GM18519 (cell line): ENCODE measurements at regions not wholly inside any gene's neighbourhood (a gene's known extent, or its start where the extent isn't known, plus 50 kb on each side); places are given as distances from the start of the nearest gene placed in this dataset.
"Not testable (repeated sequence)": the region's sequence is repeated elsewhere in the genome, so short reads cannot be mapped to it uniquely, and the experiment has no call there.

ENCODE experiments used
- ATAC-seq: cut with Tn5 transposase; IDR thresholded peaks from one replicate; pipeline ENCODE4 v1.9.1; 2021; ENCODE audit warnings: mild to moderate bottlenecking, moderate library complexity; ENCODE audit not compliant: unreplicated experiment, low FRiP score

DNA sequence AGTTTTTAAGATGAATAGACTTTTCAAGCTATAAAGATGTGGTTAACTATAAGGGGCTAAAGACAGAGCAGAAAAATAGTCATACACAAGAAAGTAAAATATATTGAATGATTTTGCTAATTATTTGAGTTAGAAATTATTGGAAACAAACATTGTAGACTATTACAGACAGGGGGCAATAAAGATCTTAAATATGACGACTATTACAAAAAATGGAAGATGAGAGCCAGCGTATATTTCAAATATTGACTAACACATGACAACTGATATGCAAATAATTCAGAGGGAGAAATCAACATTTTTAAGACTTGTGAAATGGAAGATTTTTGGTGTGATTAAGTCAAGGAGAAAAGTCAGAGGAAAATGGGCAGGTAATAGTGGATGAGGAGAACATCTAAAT lies 520.2 kb upstream of the NUDT12 start:
- no peak for ATAC-seq

DNA sequence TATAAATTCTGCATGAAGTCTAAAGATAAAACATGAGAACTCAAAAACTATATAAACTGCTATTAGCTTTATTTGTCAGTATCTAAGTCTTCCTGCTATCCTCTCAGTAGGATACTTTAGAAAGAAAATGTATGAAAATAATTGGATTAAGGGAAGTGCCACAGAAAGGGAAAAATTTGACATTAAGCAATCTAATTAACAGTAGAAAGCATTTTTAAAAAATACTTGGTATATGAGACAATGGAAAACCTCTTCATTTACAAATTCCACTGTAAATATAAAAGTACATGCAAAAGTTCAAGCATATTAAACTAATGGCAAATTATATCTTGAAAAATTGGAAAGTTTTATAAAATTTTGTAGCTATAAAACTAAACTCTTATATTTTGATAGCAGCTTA lies 518.6 kb upstream of the NUDT12 start:
- no peak for ATAC-seq

DNA sequence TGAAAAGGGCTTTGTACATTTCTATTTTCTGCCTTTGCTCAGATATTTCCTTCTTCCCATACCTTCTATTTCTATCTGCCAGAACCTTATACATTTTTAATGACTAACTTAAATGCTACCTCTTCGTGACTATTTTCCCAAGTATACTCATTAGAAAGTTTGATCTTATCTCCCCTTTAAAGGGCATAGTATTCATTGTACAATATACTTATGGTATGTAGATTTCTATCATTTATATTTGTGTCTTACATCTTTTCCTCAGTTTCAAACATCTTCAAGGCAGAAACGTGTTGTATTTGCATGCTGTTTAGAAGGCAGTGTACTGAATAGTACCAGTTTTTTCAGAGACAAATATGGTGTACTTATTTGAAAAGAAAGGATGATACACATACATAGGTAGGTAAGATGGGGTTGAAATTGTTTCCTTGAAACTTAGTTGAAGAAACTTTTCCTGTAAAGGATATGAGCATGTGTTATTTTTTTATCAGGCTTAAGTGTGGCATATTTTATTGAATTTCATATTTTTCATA lies 518.1 kb upstream of the NUDT12 start:
- ATAC-seq = no peak

DNA sequence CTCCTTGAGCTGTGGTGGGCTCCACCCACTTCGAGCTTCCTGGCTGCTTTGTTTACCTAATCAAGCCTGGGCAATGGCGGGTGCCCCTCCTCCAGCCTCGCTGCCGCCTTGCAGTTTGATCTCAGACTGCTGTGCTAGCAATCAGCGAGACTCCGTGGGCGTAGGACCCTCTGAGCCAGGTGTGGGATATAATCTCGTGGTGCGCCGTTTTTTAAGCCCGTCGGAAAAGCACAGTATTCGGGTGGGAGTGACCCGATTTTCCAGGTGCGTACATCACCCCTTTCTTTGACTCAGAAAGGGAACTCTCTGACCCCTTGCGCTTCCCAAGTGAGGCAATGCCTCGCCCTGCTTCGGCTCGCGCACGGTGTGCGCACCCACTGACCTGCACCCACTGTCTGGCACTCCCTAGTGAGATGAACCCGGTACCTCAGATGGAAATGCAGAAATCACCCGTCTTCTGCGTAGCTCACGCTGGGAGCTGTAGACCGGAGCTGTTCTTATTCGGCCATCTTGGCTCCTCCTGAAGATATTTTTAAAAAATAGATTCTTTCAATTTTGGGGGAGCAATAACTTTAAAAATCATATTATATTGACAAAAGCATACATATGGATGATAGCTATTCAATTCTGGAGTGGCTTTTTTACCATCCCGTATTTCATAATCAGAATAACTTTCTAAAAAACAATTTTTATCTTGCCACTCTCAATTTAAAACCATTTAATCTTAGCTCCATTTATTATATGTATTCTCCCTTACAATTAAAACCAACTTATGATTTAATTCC lies 517.5 kb upstream of the NUDT12 start:
- ATAC-seq = not testable (repeated sequence)

DNA sequence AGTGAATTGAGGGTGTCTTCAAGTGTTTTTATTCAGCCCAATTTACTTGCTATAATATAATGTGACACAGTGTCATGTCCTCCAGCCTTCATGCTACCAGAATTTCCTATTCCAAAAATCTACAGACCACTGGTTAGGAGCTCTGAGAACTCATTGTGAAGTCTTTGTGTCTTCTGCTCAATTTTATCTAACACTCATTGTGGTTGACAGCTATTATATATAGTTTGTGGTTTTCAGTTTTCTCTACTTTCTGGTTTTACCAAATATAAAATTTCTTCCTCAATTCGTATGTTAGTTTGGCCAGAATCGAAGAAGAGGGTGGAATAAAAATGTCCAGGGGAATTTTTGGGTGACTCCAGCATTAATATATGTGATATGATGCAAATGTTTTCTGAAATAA lies 509.3 kb upstream of the NUDT12 start:
- ATAC-seq = no peak

DNA sequence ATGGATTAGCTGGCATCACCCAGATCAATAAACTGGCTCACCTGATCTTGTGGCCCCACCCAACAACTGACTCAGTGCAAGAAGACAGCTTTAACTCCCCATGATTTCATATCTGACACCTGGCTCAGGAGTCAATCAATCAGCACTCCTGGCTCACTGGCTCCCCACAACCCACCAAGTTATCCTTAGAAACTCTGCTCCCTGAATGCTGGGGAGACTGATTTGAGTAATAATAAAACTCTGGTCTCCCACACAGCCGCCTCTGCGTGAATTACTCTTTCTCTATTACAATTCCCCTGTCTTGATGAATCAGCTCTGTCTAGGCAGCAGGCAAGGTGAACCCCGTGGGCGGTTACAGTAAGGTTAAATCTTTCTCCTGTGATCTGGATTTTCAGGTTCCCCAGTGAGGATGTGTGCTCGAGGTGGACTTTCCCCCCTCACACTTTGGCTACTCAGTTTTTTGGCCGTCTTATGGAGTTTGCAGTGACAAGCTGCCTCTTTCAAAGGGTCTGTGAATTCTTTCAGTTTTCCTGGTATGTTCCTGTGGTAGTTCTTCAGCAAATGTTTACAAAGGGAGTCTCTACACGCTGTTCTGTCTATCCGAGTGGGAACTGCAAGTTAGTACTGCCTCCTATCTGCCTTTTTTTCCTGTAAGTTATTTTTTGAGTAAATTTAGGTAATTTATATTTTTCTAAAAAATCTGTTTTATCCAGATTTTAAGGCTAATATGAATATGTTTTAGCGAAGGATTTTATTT lies 500.2 kb upstream of the NUDT12 start:
- ATAC-seq = no peak

DNA sequence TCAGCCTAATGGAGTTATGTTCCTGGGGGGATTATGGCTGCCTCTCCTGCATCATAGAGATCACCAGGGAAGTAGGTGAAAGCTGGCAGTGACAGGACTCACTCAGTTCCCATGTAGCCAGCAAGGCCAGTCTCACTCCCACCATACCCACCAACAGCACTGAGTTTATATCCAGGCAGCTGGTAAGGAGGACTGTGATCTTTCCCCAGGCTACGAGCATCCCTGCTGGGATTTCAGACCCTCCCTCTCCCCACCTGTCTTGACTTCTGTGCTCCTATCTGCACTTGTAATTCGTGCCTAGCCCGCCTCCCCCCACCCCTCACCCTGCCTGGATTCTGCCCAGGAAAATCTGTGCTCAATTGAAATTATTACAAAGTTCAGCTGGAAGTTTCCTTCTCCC lies 499.1 kb upstream of the NUDT12 start:
- ATAC-seq = no peak

DNA sequence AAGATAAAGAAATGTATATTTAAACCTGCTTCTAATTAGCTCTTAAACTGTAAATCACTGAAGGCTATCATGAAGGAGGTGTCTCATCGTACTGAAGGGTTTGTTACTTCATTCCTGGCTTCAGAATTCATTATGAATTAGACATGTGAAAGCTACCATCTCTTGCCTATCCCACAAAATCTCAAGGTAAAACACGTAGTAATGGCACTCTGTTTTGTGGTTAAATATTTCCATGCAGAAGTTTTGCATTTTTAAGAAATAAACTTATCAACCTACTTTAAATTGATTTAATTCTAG lies 490.7 kb upstream of the NUDT12 start:
- no peak for ATAC-seq

DNA sequence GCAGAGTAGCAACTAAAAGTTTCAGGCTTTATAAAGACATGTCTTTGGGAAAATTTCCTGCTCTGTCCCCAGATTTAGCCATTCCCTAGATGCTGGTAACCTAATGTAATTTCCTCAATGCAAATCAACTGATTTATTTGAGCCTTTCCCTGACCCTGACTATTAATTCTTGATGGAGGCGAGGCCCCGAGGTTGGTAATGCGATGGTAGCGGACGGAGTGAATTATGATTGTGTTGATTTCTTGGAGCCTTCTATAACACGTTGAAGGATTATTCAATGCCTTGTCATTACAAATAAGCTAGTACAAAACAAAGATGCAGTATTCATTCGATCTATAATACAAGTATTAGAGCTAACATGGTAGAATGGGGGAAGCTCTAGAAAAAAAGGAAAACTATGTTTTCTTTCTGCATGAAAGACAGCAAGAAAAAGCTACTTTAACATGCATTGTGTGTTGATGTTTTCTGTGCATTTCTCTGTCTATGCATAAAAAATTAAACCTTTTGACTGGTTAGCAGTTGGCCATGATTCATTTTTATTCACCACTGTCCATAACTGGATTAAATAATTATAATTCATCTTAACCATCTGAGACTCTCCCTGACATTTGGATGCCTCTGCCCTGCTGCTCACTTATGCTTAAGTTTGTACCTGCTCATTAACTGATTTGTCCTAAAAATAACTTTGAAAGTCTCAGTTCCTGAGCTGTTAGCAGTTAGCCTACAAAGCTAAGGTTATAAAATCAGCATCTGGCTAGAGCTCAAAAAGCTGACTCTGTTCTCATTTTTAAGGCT lies 490.2 kb upstream of the NUDT12 start:
- no peak for ATAC-seq

DNA sequence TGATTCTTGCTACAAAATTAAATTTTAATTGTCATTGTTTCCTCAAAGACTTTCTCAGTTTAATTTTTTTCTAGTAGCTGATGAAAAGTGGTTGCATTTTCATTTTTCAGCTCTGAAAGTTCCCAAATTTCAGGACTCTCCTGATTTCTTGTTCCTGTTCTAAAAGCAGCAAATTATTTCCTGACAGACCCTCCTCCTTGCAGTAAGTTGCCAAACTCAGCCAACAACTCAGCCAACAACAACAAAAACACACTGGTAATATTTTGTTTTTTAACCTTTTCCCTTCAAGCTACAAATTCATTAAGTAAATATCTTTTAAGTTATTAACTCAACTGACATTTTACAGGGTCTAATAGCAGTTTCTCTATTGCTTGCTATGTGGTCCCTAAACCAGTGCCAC lies 487.8 kb upstream of the NUDT12 start:
- no peak for ATAC-seq

DNA sequence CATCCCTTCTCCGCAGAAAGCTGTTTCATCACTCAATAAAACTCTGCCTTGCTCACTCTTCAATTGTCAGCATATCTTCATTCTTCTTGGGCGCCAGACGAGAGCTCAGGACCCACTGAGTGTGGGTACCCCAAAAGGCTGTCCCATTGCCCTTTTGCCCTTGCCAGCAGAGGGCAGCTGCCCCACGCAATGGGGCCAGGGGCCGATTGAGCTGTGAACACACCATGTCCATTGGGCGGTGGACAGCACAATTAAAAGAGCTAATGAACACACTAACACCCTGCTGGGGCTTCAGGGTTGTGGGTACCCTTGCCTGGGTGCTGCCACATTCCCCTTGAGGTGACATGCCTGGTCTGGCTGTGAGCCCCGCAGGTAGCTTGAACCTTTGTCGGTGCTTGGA lies 487.2 kb upstream of the NUDT12 start:
- ATAC-seq = no peak

DNA sequence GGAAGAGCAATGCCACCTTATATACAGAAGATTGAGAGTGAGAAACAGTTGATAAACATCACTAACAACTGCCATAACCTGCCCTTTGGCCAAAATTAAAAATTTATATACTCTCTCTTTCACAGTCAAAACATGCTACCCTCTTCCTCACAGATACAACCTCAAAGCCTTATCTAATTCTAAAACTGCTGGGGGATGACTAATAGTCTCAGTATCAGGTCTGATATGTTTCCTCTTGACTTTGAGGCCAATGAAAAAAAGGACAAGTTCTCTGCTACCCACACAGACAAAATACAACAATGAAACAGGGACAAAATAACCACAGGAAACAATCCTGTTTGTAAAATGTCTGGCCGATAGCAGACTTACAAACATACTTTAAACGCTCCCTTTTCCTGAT lies 485.6 kb upstream of the NUDT12 start:
- no peak for ATAC-seq

DNA sequence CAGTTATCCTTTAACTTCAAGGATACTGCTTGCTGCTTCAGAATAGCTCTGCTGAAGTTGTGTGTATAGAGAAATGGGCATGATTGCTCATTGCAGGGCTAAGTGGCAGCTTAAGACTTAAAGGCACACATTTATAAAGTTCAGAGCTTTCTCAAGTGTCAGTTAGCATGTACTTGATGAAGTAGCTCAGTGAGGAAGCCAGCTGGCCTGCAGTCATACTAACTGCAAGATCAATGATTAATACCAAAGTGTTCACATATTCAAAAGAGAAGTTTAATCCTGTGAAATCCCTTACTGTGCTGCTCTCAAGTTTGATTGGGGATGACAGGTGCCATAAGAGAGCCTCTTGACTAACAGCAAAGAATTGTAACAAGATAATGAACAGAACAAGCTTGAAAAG lies 483.4 kb upstream of the NUDT12 start:
- no peak for ATAC-seq

DNA sequence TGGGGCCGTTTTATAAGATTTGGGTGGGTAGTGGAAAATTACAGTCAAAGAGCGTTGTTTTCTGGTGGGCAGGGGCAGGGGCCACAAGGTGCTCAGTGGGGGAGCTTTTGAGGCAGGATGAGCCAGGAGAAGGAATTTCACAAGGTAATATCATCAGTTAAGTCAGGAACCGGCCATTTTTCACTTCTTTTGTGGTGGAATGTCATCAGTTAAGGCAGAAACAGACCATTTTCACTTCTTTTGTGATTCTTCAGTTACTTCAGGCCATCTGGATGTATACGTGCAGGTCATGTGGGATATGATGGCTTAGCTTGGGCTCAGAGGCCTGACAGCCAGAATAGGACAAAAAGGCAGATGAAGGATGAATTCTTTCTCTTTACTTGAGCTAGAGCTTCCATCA lies 477.3 kb upstream of the NUDT12 start:
- not testable (repeated sequence) for ATAC-seq

DNA sequence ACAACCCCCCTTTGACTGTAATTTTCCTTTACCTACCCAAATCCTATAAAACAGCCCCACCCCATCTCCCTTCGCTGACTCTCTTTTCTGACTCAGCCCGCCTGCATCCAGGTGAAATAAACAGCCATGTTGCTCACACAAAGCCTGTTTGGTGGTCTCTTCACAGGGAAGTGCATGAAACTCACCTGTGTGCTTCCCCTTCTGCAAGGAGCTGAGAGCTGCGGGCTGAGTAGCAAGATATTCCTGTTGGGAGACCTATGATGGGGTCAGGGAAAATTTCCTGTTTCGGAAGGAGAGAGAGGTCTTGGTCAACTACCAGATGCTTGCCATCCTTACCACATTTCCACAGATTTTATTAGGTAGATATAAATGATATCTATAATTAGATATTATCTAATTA lies 474.5 kb upstream of the NUDT12 start:
- not testable (repeated sequence) for ATAC-seq

DNA sequence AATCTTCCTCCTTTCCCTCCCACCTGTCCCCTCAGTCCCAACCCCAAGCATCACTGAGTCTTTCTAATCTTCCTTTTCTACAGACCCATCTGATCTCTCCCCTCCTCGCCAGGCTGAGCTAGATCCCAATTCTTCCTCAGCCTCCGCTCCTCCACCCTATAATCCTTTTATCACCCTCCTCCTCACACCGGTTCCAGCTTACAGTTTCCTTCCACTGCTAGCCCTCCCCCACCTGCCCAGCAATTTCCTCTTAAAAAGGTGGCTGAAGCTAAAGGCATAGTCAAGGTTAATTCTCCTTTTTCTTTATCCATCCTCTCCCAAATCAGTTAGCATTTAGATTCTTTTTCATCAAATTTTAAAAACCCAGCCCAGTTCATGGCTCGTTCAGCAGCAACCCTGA lies 470.6 kb upstream of the NUDT12 start:
- ATAC-seq = not testable (repeated sequence)

DNA sequence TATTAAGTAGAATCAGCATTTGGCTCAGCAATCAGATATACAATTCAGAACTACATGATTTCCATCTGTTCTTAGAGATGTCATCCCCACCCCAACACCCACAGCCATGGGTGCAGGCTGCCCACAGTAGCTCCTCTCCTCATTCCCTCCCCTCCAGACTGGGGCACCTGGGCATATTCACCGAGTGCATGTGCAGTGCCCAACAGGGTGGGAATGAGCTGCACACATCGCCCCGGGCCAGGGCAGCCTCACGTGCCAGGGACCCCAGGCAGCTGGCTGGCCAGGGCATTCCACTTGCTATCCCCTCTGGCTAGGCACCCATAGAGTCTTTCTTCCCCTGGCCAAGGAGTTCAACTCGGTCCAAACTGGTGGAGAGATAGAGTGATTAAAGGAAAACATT lies 461.9 kb upstream of the NUDT12 start:
- no peak for ATAC-seq

DNA sequence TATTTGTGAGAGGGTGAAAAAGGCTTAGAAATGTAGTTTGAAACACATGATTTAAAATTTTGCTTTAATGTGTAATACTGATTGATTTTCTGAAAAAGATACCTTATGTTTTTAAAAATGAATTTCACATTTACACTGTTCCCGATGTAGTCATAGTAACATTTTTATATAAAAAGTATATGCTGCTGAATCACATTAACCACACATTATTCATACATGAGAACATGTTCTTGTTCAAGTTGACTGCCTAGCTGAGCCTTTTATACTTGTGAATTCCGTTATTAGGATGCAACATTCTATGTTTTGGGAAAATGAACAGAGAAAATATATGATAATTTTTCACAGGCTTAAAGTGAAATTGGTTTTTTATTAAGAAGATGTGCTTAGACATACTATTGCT lies 461.1 kb upstream of the NUDT12 start:
- no peak for ATAC-seq

DNA sequence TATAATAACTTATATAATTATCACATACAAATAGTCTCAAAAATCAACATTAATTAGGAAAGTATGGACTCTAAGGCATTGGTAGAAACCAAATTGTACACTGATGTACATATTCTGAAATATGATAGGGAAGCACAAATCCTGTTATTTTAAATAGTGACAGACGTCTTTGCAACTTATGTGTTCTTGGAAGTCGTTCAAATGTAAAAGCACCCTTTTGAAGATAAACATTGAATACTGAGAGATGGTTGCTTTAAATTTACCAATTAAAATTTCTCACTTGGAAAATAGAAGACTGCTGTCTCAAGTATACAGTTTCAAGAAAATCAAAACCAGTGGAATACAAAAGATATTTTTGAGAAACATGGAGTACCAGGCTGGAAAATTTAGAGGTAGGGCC lies 457.4 kb upstream of the NUDT12 start:
- ATAC-seq = no peak

DNA sequence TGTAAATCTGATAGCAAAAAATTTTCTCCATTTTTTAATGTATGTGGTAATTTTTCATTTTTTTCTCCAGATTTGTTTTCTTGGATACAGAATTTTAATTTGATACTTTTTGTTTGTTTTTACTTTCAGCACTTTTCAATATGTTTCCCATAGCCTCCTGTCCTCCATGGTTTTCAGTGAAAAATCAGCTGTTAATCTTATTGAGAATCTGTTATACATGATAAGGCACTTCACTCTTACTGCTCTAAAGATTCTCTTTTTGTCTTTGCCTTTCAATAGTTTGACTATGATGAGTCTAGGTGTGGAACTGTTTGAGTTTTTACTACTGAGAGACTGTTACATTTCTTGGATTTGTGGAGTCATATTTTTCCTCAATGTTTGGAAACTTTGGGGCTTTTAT lies 455.7 kb upstream of the NUDT12 start:
- ATAC-seq = no peak

DNA sequence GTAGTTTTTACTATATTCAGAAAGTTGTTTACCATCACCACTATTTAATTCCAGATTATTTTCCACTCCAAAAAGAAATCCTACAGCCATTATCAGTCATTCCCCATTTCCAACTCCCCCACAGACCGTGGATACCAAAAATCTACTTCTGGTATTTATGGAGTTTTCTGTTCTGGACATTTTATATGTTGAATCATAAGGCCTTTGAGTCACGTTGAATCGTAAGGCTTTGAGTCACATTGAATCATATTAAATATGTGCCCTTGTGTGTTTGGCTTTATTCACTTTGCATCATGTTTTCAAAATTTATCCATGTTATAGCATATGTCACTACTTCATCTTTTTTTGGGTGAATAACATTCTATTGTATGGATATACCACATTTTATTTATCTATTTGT lies 454.1 kb upstream of the NUDT12 start:
- ATAC-seq = no peak
